Erythroblast (primary cell): ENCODE measurements at regions not wholly inside any gene's neighbourhood (a gene's known extent, or its start where the extent isn't known, plus 50 kb on each side); places are given as distances from the start of the nearest gene placed in this dataset.

ENCODE experiments used
- GATA1 ChIP-seq: IDR thresholded peaks from 2 replicates; pipeline ENCODE4 v1.6.1; 2011; ENCODE audit warnings: low read depth, mild to moderate bottlenecking, control low read depth, low read length, moderate library complexity
- POLR2A ChIP-seq: IDR thresholded peaks from 2 replicates; pipeline ENCODE4 v1.6.1; 2011; ENCODE audit warnings: mild to moderate bottlenecking, low read length

DNA sequence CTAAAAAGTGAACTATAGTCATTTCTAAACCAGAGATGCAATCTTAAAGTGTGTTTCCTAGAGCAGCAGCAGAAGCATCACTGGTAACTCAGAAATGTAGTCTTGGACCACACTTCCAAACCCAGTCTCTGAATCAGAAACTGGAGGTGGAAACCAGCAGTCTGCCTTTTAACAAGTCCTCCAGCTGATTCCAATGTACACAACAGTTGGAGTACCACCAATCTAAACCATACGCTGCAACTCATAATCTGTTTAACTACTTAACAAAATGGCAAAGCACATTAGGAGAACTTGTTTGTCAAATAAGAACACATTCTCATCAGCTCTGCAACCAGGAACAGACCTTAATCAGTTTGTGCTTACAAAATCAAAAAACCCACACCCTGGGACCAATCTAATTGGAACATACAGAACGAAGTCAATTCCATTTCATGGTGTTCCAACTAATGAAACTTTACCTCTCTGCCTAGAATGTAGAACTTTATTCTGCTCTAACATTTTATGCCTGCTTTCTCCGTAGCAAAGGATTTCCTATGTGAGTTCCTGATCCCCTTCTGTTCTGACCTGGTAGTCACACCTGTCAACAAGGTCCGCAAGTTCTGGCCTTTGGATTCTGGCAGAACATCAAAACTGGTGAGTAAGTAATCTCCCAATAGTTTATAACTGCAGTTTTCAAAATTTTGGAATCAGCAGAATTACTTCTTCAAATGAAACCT is 390.4 kb downstream of the HTR1B start:
- TF ChIP-seq POLR2A (no peak), GATA1 (no peak)
